GM12878 (cell line): ENCODE measurements at regions not wholly inside any gene's neighbourhood (a gene's known extent, or its start where the extent isn't known, plus 50 kb on each side); places are given as distances from the start of the nearest gene placed in this dataset.

Source experiments
- EP300 ChIP-seq, 2 experiments: fragments of 150-350 bp in 1 of 2; IDR thresholded peaks; 2 replicates each; pipeline ENCODE4 v1.6.1; 2011 to 2012; ENCODE audit warnings: low read depth in 2 of 2, low read length in 2 of 2, borderline replicate concordance in 1 of 2, improper control_type of control experiment in 1 of 2, inconsistent platforms in 1 of 2; ENCODE audit not compliant: control insufficient read depth in 1 of 2
- TF ChIP-seq, protein P1 (sequence below): IDR thresholded peaks from 2 replicates; pipeline ENCODE4 v1.6.1; 2012; ENCODE audit warnings: low read depth, low read length, improper control_type of control experiment

DNA sequence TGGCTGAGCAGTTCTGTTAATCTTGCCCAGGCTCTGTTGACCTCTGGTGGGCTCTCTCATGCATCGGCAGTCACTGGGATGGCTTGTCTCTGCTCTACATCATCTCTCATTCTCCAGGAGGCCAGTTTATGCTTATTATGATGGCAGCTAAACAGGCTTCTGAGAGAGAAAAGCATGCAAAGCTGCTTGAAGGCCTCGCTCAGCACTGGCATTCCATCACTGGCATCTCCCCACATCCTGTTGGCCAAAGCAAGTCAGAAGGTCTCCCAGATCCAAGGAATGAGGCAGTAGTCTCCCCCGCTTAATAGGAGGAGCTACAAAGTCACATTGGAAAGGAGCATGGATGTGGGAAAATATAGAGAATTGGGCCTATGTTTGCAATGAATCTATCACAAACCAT is 212.6 kb downstream of the ZNF621 start:
- TF ChIP-seq, protein P1, sequence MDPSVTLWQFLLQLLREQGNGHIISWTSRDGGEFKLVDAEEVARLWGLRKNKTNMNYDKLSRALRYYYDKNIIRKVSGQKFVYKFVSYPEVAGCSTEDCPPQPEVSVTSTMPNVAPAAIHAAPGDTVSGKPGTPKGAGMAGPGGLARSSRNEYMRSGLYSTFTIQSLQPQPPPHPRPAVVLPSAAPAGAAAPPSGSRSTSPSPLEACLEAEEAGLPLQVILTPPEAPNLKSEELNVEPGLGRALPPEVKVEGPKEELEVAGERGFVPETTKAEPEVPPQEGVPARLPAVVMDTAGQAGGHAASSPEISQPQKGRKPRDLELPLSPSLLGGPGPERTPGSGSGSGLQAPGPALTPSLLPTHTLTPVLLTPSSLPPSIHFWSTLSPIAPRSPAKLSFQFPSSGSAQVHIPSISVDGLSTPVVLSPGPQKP, result no peak
- no peak for TF ChIP-seq EP300 (IDR thresholded peaks at IDR 0.05; ENCODE audit: borderline replicate concordance in 1 of 2, control insufficient read depth in 1 of 2, low read depth in 2 of 2, low read length in 2 of 2)
